Thoracic aorta (tissue), 2 donors: ENCODE measurements at regions not wholly inside any gene's neighbourhood (a gene's known extent, or its start where the extent isn't known, plus 50 kb on each side); places are given as distances from the start of the nearest gene placed in this dataset.

Experiments
- ATAC-seq: fragments of 150-250 bp; one replicate; pipeline ENCODE4 v1.8.0; 2017; ENCODE audit warnings: low read depth; ENCODE audit not compliant: insufficient number of reproducible peaks, low FRiP score
- DNase-seq: peaks from one replicate; pipeline ENCODE4 v3.0.0-alpha.2; 2020; ENCODE audit warnings: low spot score
- H3K27ac ChIP-seq, 2 donors: fragments of 200-600 bp; sonication (generic); 1 replicate in 1 of 2; 2 replicates in 1 of 2; pipeline ENCODE4 v1.5.1; 2016; ENCODE audit warnings: mild to moderate bottlenecking in 2 of 2, moderate library complexity in 2 of 2
- H3K27me3 ChIP-seq: fragments of 200-600 bp; sonication (generic); replicated peaks from 2 replicates; pipeline ENCODE4 v1.6.0; 2016; ENCODE audit warnings: mild to moderate bottlenecking; ENCODE audit not compliant: insufficient read depth
- H3K36me3 ChIP-seq: fragments of 200-600 bp; sonication (generic); one replicate; pipeline ENCODE4 v1.5.1; 2016
- H3K4me1 ChIP-seq, 2 donors: fragments of 200-600 bp; sonication (generic); 1 replicate in 1 of 2; 2 replicates in 1 of 2; pipeline versions ENCODE4 v1.5.1 to v1.6.0; 2016; ENCODE audit warnings: low read depth in 2 of 2, mild to moderate bottlenecking in 1 of 2; ENCODE audit not compliant: control insufficient read depth in 1 of 2
- H3K4me3 ChIP-seq: fragments of 200-600 bp; sonication (generic); 2 replicates; pipeline ENCODE4 v1.5.1; 2016; ENCODE audit warnings: mild to moderate bottlenecking
- H3K9me3 ChIP-seq: fragments of 200-600 bp; sonication (generic); 2 replicates; pipeline ENCODE4 v1.5.1; 2016
- TF ChIP-seq, protein P1 (sequence below): fragments of 200-600 bp; sonication (generic); IDR thresholded peaks from one replicate; pipeline ENCODE4 v1.5.1; 2019; ENCODE audit warnings: antibody characterized with exemption

DNA sequence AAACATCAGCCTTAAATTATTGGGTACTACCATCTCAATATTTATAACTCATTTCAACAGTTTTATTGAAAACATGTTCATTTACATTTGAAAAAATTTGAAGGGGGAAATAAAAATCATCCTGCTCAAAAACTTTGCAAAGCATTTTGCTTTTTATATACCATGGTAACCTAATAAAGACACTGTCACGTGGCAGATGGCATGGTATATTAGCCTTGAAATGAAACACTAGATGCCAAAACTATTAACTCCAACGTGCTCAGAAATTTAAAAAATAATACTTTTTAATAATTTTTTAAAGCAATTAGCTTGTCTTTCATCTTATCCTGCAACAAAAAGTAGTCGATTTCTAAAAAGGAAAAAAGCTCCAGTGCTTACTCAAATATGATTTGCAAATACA is 88.6 kb upstream of the NFIB start:
- no peaks in the 10 kb centered on the region for H3K36me3 ChIP-seq
- ATAC-seq (no peak), DNase-seq (no peak)

DNA sequence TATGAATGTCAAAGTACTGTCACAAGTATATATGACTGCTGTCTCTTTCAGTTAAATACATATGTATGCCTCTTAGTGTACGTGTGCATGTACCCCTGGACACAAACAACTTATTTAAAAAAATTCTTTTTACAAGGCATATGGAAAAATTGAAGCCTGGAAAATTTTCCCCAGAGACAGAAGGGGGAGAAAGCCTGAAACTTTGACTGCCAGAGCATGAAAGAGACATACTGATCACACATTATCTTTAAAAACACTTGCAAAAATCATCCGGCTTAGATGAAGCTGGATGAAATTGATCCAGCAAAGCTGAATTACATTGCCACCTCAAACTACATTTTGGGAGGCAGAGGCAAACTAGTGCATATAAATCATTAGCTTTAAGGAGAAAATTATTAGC is 88.0 kb upstream of the NFIB start:
- H3K9me3 ChIP-seq: no peaks in the 10 kb centered on the region
- DNase-seq (no peak), ATAC-seq (no peak)
- H3K36me3 ChIP-seq: no peaks in the 10 kb centered on the region
- H3K4me1 ChIP-seq: peaks cover 0 to 13% of the 10 kb centered on the region in 2 donors
- no peak overlapping the region for H3K4me3 ChIP-seq
- no peak overlapping the region for H3K27ac ChIP-seq
- TF ChIP-seq, protein P1, sequence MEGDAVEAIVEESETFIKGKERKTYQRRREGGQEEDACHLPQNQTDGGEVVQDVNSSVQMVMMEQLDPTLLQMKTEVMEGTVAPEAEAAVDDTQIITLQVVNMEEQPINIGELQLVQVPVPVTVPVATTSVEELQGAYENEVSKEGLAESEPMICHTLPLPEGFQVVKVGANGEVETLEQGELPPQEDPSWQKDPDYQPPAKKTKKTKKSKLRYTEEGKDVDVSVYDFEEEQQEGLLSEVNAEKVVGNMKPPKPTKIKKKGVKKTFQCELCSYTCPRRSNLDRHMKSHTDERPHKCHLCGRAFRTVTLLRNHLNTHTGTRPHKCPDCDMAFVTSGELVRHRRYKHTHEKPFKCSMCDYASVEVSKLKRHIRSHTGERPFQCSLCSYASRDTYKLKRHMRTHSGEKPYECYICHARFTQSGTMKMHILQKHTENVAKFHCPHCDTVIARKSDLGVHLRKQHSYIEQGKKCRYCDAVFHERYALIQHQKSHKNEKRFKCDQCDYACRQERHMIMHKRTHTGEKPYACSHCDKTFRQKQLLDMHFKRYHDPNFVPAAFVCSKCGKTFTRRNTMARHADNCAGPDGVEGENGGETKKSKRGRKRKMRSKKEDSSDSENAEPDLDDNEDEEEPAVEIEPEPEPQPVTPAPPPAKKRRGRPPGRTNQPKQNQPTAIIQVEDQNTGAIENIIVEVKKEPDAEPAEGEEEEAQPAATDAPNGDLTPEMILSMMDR: no peak
- no peaks in the 10 kb centered on the region for H3K27me3 ChIP-seq

More for the DNA sequence above, 88.6 kb upstream of the NFIB start:
- Histone ChIP-seq H3K4me3 (no peak overlapping the region), H3K9me3 (no peaks in the 10 kb centered on the region), H3K27me3 (no peaks in the 10 kb centered on the region), H3K27ac (no peak overlapping the region), H3K4me1 (peaks cover 0 to 13% of the 10 kb centered on the region in 2 donors)
- TF ChIP-seq, protein P1: no peak

DNA sequence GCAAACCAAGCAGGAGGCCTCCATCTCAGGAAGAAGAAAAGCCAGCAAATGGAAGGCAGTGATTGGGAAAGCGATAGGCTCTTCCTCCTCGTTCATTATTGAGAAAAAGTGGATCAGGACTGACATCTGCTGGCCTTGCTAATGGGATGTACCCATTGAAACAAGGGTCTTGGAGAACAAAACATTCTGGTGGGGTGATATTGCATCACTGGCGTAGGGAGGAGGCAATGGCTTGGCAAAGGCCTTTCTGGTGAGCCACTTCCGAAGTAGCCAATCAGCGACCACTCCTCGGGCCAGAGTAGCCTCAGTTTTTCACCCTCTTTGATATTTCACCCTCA is 86.7 kb upstream of the NFIB start:
- TF ChIP-seq, protein P1: peak; percentile 57
- Histone ChIP-seq H3K36me3 (no peaks in the 10 kb centered on the region), H3K4me3 (peak overlapping the region; percentile 38), H3K9me3 (no peaks in the 10 kb centered on the region), H3K27me3 (no peaks in the 10 kb centered on the region), H3K27ac (no peak overlapping the region), H3K4me1 (peaks cover 0 to 13% of the 10 kb centered on the region in 2 donors)
- DNase-seq (peak; percentile 21), ATAC-seq (peak; percentile 90)

DNA sequence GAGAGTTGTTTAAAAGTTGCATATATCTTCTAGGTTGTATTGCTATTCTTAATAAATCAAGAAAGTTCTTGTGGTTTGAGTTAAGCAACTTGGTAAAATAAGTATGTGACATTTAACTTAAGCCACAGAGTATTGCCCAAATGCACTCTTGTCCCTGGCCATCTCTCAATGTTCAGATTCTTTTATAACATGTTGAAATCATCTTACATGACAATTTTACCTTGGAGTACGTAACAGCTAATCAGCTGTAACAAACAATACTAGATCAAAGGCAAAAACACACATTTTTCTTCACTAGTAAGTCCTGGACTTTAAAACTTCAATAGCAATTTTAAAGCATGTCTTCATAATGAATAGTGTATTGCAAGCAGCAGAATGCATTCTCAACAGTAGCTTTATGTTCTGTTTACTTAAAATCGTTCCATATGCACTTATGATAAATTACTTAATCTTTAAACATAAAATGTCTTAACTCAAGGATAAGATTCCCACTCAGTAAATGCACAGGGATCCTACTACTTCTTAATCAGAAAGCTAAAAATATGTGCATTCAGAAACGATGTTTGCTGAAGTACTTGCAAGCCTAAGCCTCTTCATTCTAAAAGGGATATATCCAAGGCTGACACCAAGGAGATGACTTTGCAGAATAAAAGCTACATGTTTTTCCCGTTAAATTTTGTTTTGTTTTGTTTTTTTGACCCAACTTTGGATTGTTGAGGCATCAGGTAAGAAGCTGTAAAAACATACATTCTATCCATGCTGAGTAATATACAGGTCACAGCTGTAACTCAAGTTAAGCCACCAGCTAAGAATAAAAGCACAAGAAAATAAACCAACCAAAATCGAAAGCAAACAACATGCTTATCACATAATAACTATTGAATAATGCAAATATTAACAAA is 86.1 kb upstream of the NFIB start:
- Histone ChIP-seq H3K27ac (no peak overlapping the region), H3K36me3 (no peaks in the 10 kb centered on the region), H3K27me3 (no peaks in the 10 kb centered on the region), H3K4me1 (peaks cover 0 to 13% of the 10 kb centered on the region in 2 donors), H3K9me3 (no peaks in the 10 kb centered on the region), H3K4me3 (peak overlapping the region; percentile 38)
- TF ChIP-seq, protein P1: no peak
- ATAC-seq (no peak), DNase-seq (no peak)

DNA sequence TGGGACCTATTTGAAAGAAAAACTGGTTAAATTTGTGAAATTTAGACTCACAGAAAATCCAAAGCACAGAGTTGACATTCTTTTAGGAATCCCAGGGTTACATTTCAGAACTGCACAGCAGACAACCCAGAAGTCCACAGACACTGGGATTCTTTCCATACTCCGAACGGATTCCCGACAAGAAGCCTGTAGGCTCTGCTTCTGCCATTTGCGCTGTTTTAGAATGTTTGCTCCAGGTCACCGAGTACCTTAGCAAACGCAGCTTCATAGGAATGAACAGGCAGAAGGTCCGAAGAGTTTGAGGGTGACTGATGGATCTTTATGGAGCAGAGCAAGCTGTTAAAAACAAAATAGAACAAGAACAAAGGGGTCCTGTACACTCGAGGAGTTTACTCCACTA is 84.5 kb upstream of the NFIB start:
- Histone ChIP-seq H3K27ac (no peak overlapping the region), H3K27me3 (no peaks in the 10 kb centered on the region), H3K36me3 (no peaks in the 10 kb centered on the region), H3K4me1 (peaks cover 0 to 13% of the 10 kb centered on the region in 2 donors), H3K9me3 (no peaks in the 10 kb centered on the region), H3K4me3 (no peak overlapping the region)
- no peak for ATAC-seq
- no peak for DNase-seq
- TF ChIP-seq, protein P1: no peak
